ENCODE measurements at regions not wholly inside any gene's neighbourhood (a gene's known extent, or its start where the extent isn't known, plus 50 kb on each side); places are given as distances from the start of the nearest gene placed in this dataset.

DNA sequence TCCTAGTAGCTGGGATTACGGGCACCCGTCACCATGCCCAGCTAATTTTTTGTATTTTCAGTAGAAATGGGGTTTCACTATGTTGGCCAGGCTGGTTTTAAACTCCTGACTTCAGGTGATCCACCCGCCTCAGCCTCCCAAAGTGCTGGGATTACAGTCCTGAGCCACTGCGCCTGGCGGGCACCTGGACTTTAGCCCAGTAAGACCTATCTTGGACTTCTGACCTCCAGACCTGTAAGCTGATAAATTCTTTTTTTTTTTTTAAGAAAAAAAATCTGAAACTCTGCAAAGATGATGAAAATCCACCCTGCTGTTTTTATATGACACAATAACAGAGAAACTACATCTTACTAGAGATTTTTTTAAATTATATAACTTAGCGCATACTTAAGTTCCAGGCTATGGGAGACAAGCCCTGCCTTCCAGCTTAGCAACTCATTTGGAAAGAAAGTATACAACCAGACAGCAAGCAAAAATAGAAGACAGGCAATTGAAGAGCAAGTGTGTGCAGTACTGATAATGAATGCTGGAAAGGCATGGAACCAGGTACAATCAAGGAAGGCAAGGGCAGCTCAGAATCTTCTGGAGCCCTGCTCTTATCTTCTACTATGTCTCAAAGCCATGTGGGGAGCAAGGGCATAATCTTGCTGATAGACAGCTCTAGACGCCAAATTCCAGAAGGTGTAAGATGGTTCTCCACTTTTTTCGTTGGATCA is 104.2 kb downstream of the CD83 start:
- TF ChIP-seq GABPA (IDR thresholded peaks at IDR 0.05; ENCODE audit: low read depth) (no peak), TEAD4 (IDR thresholded peaks at IDR 0.05; ENCODE audit: borderline replicate concordance, insufficient read depth) (no peak), RAD21 (IDR thresholded peaks at IDR 0.05; ENCODE audit: low read length) (no peak), SMC3 (IDR thresholded peaks at IDR 0.05; ENCODE audit: low read depth, low read length) (no peak), CHD2 (IDR thresholded peaks at IDR 0.05; ENCODE audit: low read length, partially characterized antibody) (no peak), FOXM1 (IDR thresholded peaks at IDR 0.05; ENCODE audit: low read depth) (no peak), MEF2A (IDR thresholded peaks at IDR 0.05; ENCODE audit: borderline replicate concordance, low read depth) (no peak), NRF1 (IDR thresholded peaks at IDR 0.05; ENCODE audit: low read depth, low read length) (no peak), SIN3A (IDR thresholded peaks at IDR 0.05; ENCODE audit: borderline replicate concordance, low read depth, low read length) (no peak), TCF12 (IDR thresholded peaks at IDR 0.05) (no peak), JUND (IDR thresholded peaks at IDR 0.05) (no peak)
- TF ChIP-seq, protein P1, sequence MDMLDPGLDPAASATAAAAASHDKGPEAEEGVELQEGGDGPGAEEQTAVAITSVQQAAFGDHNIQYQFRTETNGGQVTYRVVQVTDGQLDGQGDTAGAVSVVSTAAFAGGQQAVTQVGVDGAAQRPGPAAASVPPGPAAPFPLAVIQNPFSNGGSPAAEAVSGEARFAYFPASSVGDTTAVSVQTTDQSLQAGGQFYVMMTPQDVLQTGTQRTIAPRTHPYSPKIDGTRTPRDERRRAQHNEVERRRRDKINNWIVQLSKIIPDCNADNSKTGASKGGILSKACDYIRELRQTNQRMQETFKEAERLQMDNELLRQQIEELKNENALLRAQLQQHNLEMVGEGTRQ (IDR thresholded peaks at IDR 0.05; ENCODE audit: borderline replicate concordance, low read depth, low read length), result no peak
- TF ChIP-seq, protein P2, sequence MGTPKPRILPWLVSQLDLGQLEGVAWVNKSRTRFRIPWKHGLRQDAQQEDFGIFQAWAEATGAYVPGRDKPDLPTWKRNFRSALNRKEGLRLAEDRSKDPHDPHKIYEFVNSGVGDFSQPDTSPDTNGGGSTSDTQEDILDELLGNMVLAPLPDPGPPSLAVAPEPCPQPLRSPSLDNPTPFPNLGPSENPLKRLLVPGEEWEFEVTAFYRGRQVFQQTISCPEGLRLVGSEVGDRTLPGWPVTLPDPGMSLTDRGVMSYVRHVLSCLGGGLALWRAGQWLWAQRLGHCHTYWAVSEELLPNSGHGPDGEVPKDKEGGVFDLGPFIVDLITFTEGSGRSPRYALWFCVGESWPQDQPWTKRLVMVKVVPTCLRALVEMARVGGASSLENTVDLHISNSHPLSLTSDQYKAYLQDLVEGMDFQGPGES (IDR thresholded peaks at IDR 0.05; ENCODE audit: low read depth, low read length), result no peak
- Histone ChIP-seq H3K4me2 (no peak overlapping the region), H3K9me2 (no peaks in the 10 kb centered on the region), H3K79me2 (ENCODE audit: insufficient read depth) (no peaks in the 10 kb centered on the region), H3K9me3 (no peaks in the 10 kb centered on the region), H3K9ac (no peak overlapping the region), H4K20me1 (ENCODE audit: insufficient read depth) (no peaks in the 10 kb centered on the region), H3K4me1 (ENCODE audit: control insufficient read depth in 1 of 2, insufficient read depth in 2 of 2, low read depth in 1 of 2, low read length in 1 of 2) (no peaks in the 10 kb centered on the region), H3K4me3 (ENCODE audit: low read depth in 2 of 2, low read length in 1 of 2) (no peak overlapping the region), H3K27ac (ENCODE audit: low read depth in 2 of 2, low read length in 1 of 2) (no peak overlapping the region), H3K36me3 (replicated peaks in 1 of 2; ENCODE audit: control insufficient read depth in 1 of 2, insufficient read depth in 2 of 2, low read length in 1 of 2) (no peaks in the 10 kb centered on the region), H3F3A (replicated peaks; ENCODE audit: insufficient read depth) (no peaks in the 10 kb centered on the region), H3K27me3 (ENCODE audit: insufficient read depth) (no peaks in the 10 kb centered on the region; the same call in 1 of the 2 replicates), H2AFZ (ENCODE audit: low read depth) (no peak overlapping the region)
- ChIA-PET CTCF (interaction anchor here (1.7 kb wide), 1 partner anchor 10 kb away, joined by 7 read pairs; no protein-coding TSS in a partner anchor), POLR2A (no interaction called here)
- WGBS (ENCODE audit: low lambda C conversion rate), result 67% methylated on average over 8 of the region's 8 CpGs
- no peak for DNase-seq

DNA sequence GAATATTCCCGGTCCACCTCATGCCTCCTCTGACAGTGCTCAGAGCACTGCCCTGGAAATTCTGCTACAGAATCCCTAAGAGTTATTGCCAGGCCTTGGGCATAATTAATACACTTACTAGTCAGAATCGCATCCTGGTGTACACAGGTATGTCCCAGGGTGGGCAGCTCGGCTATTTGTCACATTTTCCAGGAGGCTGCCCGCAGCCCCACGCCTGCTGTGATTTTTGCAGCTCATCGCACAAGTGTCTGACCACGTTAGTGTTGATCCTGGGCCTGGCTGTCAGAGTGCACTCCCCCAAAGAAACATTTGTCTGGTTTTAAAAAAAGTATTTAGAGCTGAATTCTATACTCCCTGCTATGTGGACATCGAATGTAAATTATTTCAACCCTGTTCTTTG is 105.4 kb downstream of the CD83 start:
- no peaks in the 10 kb centered on the region for H3K36me3 ChIP-seq (replicated peaks in 1 of 2; ENCODE audit: control insufficient read depth in 1 of 2, insufficient read depth in 2 of 2, low read length in 1 of 2)
- no peak overlapping the region for H3K4me2 ChIP-seq
- no peak overlapping the region for H3K4me3 ChIP-seq (ENCODE audit: low read depth in 2 of 2, low read length in 1 of 2)
- H3K27me3 ChIP-seq (ENCODE audit: insufficient read depth), result no peaks in the 10 kb centered on the region; the same call in 1 of the 2 replicates
- WGBS (ENCODE audit: low lambda C conversion rate), result 39% methylated on average over 3 of the region's 8 CpGs
- ChIA-PET POLR2A (no interaction called here), CTCF (interaction anchor here (0.7 to 1.7 kb wide), 2 partner anchors 11 to 13 kb away, joined by 3 to 7 read pairs; no protein-coding TSS in a partner anchor)
- no peak overlapping the region for H3K27ac ChIP-seq (ENCODE audit: low read depth in 2 of 2, low read length in 1 of 2)
- no peaks in the 10 kb centered on the region for H3K79me2 ChIP-seq (ENCODE audit: insufficient read depth)
- no peaks in the 10 kb centered on the region for H3K4me1 ChIP-seq (ENCODE audit: control insufficient read depth in 1 of 2, insufficient read depth in 2 of 2, low read depth in 1 of 2, low read length in 1 of 2)
- DNase-seq, result no peak
- H3K9ac ChIP-seq, result no peak overlapping the region
- no peaks in the 10 kb centered on the region for H3F3A ChIP-seq (replicated peaks; ENCODE audit: insufficient read depth)
- H3K9me2 ChIP-seq, result no peaks in the 10 kb centered on the region
- H4K20me1 ChIP-seq (ENCODE audit: insufficient read depth), result no peaks in the 10 kb centered on the region
- H3K9me3 ChIP-seq, result no peaks in the 10 kb centered on the region
- H2AFZ ChIP-seq (ENCODE audit: low read depth), result no peak overlapping the region
- TF ChIP-seq FOSL2 (IDR thresholded peaks at IDR 0.05; ENCODE audit: borderline replicate concordance, low read depth) (no peak), POLR2AphosphoS5 (IDR thresholded peaks at IDR 0.05; ENCODE audit: low read depth, low read length) (no peak), NRF1 (IDR thresholded peaks at IDR 0.05; ENCODE audit: low read depth, low read length) (no peak), JUND (IDR thresholded peaks at IDR 0.05) (no peak), ELF1 (IDR thresholded peaks at IDR 0.05) (no peak), GABPA (IDR thresholded peaks at IDR 0.05; ENCODE audit: low read depth) (no peak), RFX5 (IDR thresholded peaks at IDR 0.05; ENCODE audit: low read length) (no peak), TCF12 (IDR thresholded peaks at IDR 0.05) (no peak), RCOR1 (IDR thresholded peaks at IDR 0.05; ENCODE audit: low read length) (no peak)
- TF ChIP-seq, protein P3, sequence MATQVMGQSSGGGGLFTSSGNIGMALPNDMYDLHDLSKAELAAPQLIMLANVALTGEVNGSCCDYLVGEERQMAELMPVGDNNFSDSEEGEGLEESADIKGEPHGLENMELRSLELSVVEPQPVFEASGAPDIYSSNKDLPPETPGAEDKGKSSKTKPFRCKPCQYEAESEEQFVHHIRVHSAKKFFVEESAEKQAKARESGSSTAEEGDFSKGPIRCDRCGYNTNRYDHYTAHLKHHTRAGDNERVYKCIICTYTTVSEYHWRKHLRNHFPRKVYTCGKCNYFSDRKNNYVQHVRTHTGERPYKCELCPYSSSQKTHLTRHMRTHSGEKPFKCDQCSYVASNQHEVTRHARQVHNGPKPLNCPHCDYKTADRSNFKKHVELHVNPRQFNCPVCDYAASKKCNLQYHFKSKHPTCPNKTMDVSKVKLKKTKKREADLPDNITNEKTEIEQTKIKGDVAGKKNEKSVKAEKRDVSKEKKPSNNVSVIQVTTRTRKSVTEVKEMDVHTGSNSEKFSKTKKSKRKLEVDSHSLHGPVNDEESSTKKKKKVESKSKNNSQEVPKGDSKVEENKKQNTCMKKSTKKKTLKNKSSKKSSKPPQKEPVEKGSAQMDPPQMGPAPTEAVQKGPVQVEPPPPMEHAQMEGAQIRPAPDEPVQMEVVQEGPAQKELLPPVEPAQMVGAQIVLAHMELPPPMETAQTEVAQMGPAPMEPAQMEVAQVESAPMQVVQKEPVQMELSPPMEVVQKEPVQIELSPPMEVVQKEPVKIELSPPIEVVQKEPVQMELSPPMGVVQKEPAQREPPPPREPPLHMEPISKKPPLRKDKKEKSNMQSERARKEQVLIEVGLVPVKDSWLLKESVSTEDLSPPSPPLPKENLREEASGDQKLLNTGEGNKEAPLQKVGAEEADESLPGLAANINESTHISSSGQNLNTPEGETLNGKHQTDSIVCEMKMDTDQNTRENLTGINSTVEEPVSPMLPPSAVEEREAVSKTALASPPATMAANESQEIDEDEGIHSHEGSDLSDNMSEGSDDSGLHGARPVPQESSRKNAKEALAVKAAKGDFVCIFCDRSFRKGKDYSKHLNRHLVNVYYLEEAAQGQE (IDR thresholded peaks at IDR 0.05; ENCODE audit: low read depth, low read length), result no peak
- TF ChIP-seq, protein P4, sequence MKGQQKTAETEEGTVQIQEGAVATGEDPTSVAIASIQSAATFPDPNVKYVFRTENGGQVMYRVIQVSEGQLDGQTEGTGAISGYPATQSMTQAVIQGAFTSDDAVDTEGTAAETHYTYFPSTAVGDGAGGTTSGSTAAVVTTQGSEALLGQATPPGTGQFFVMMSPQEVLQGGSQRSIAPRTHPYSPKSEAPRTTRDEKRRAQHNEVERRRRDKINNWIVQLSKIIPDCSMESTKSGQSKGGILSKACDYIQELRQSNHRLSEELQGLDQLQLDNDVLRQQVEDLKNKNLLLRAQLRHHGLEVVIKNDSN (IDR thresholded peaks at IDR 0.05; ENCODE audit: borderline replicate concordance, low read depth), result no peak

Measured in SK-N-SH (cell line).